Sigmoid colon (tissue), 6 donors: ENCODE measurements at regions not wholly inside any gene's neighbourhood (a gene's known extent, or its start where the extent isn't known, plus 50 kb on each side); places are given as distances from the start of the nearest gene placed in this dataset.

Source experiments
- DNase-seq: peaks from one replicate; pipeline ENCODE4 v3.0.0-alpha.2; 2019
- H3K27ac ChIP-seq, 4 donors: fragments of 200-600 bp; sonication (generic); one replicate each; pipeline ENCODE4 v1.5.1; 2016 to 2019; ENCODE audit warnings: mild to moderate bottlenecking in 1 of 4
- H3K27me3 ChIP-seq, 3 donors: fragments of 200-600 bp; sonication (generic); one replicate each; pipeline ENCODE4 v1.5.1; 2019; ENCODE audit warnings: mild to moderate bottlenecking in 1 of 3
- H3K36me3 ChIP-seq, 4 donors: fragments of 200-600 bp; sonication (generic); one replicate each; pipeline ENCODE4 v1.5.1; 2016 to 2019
- H3K4me1 ChIP-seq, 4 donors: fragments of 200-600 bp; sonication (generic); one replicate each; pipeline ENCODE4 v1.5.1; 2017 to 2019
- H3K4me3 ChIP-seq, 4 donors: fragments of 200-600 bp; sonication (generic); one replicate each; pipeline ENCODE4 v1.5.1; 2017 to 2019; ENCODE audit warnings: mild to moderate bottlenecking in 2 of 4, moderate library complexity in 1 of 4
- H3K9me3 ChIP-seq, 4 donors: fragments of 200-600 bp in 3 of 4; sonication (generic) in 3 of 4; one replicate each; pipeline versions ENCODE4 v1.5.1 to v1.6.1; 2013 to 2019
- EP300 ChIP-seq, 4 donors: sonication (generic); formaldehyde crosslinking; IDR thresholded peaks; one replicate each; pipeline ENCODE4 v1.6.1; 2017; ENCODE audit warnings: antibody characterized with exemption in 4 of 4
- POLR2A ChIP-seq, 2 donors: fragments of 450-650 bp; IDR thresholded peaks; one replicate each; pipeline ENCODE4 v1.6.1; 2016; ENCODE audit warnings: antibody characterized with exemption in 2 of 2, mild to moderate bottlenecking in 2 of 2, moderate library complexity in 2 of 2
- POLR2AphosphoS5 ChIP-seq, 4 donors: sonication (generic); formaldehyde crosslinking; IDR thresholded peaks; one replicate each; pipeline ENCODE4 v1.6.1; 2017; ENCODE audit warnings: antibody characterized with exemption in 4 of 4
- WGBS, 2 donors: extraction: QIAGEN DNeasy Blood & Tissue Kit; methylation state at CpG; one replicate each; pipeline ENCODE4 v1.1.7; 2013; 5-methylcytosine and 5-hydroxymethylcytosine counted together
- intact Hi-C: fragments of 100-400 bp; cut with DNase I; formaldehyde crosslinking; loops from one replicate; pipeline ENCODE4 v1.15.1; 2023
- TF ChIP-seq, protein P1 (sequence below), 4 experiments: fragments of 450-650 bp in 3 of 4; fragments of 200-600 bp in 1 of 4; IDR thresholded peaks; one replicate each; pipeline ENCODE4 v1.5.1; 2016 to 2019; ENCODE audit warnings: antibody characterized with exemption in 4 of 4, mild to moderate bottlenecking in 3 of 4, moderate library complexity in 2 of 4
- donor health status: healthy with polysubstance abuse.
- donor health status: healthy.

DNA sequence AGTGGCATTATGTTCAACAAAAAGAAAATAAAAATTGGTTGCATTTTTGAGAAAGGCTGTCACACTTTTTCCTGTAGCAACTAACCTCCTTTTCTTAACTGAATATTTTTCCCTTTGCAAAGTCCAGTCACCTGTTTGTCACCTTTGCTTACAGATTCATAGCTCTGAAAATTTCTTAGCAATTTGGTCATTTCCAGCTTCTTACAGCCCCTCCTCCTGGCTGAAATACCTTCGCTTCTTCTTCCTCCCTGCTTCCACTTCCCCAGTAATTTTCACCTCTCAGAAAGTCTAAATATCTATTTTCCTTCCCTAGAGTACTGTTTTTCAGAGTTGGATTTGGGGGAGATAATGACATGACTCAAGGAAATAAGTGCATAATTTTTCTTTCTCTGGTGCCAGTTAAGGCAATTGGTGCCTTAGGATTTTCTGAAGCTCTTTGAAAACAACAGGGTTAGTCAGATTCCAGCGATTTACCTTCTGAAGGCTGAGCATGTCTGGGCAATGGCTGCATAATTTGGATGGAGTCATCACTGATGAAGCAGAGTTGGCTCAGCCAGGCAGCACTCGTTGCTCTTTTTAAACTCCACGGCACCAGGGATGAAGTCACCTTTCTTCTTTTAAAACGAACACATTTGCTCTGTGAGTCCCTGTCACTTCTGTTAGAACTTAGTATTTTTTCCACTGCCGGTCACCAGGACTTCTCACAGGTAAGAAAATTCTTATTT is 62.1 kb upstream of the AMOTL1 start:
- H3K4me3 ChIP-seq = no peak overlapping the region
- H3K27ac ChIP-seq = no peak overlapping the region
- H3K27me3 ChIP-seq = no peaks in the 10 kb centered on the region
- no peaks in the 10 kb centered on the region for H3K9me3 ChIP-seq
- no peak for DNase-seq
- intact Hi-C loops = no loop called here
- no peaks in the 10 kb centered on the region for H3K4me1 ChIP-seq
- no peaks in the 10 kb centered on the region for H3K36me3 ChIP-seq
- WGBS, 2 donors = 40 to 76% methylated on average over 6 of the region's 6 CpGs
- TF ChIP-seq POLR2AphosphoS5 (IDR thresholded peaks at IDR 0.05) = no peak
- no peak for TF ChIP-seq EP300 (IDR thresholded peaks at IDR 0.05)
- TF ChIP-seq, protein P1, sequence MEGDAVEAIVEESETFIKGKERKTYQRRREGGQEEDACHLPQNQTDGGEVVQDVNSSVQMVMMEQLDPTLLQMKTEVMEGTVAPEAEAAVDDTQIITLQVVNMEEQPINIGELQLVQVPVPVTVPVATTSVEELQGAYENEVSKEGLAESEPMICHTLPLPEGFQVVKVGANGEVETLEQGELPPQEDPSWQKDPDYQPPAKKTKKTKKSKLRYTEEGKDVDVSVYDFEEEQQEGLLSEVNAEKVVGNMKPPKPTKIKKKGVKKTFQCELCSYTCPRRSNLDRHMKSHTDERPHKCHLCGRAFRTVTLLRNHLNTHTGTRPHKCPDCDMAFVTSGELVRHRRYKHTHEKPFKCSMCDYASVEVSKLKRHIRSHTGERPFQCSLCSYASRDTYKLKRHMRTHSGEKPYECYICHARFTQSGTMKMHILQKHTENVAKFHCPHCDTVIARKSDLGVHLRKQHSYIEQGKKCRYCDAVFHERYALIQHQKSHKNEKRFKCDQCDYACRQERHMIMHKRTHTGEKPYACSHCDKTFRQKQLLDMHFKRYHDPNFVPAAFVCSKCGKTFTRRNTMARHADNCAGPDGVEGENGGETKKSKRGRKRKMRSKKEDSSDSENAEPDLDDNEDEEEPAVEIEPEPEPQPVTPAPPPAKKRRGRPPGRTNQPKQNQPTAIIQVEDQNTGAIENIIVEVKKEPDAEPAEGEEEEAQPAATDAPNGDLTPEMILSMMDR (IDR thresholded peaks at IDR 0.05) = no peak
- no peak for TF ChIP-seq POLR2A (IDR thresholded peaks at IDR 0.05)

- intact Hi-C loops = no loop called here
- Histone ChIP-seq H3K27ac (no peak overlapping the region), H3K9me3 (no peaks in the 10 kb centered on the region), H3K4me1 (no peaks in the 10 kb centered on the region), H3K4me3 (no peak overlapping the region), H3K27me3 (no peaks in the 10 kb centered on the region), H3K36me3 (no peaks in the 10 kb centered on the region)
- DNase-seq = no peak
- 28 to 76% methylated on average over 4 of the region's 4 CpGs for WGBS, 2 donors
- TF ChIP-seq POLR2A (IDR thresholded peaks at IDR 0.05) (no peak), EP300 (IDR thresholded peaks at IDR 0.05) (no peak), POLR2AphosphoS5 (IDR thresholded peaks at IDR 0.05) (no peak)
- TF ChIP-seq, protein P1 (IDR thresholded peaks at IDR 0.05) = no peak
These were observed 60.0 kb upstream of the AMOTL1 start for GRCh38 chr11:94708176-94708575.

GRCh38 chr11:94708642-94709041 is 59.5 kb upstream of the AMOTL1 start:
- no peaks in the 10 kb centered on the region for H3K36me3 ChIP-seq
- 14 to 50% methylated on average over 4 of the region's 4 CpGs for WGBS, 2 donors
- H3K27me3 ChIP-seq = no peaks in the 10 kb centered on the region
- H3K4me1 ChIP-seq = no peaks in the 10 kb centered on the region
- TF ChIP-seq POLR2AphosphoS5 (IDR thresholded peaks at IDR 0.05) (no peak), EP300 (IDR thresholded peaks at IDR 0.05) (no peak), POLR2A (IDR thresholded peaks at IDR 0.05) (no peak)
- TF ChIP-seq, protein P1 (IDR thresholded peaks at IDR 0.05) = no peak
- intact Hi-C loops = no loop called here
- no peak for DNase-seq
- H3K9me3 ChIP-seq = no peaks in the 10 kb centered on the region
- H3K27ac ChIP-seq = no peak overlapping the region
- H3K4me3 ChIP-seq = no peak overlapping the region

DNA sequence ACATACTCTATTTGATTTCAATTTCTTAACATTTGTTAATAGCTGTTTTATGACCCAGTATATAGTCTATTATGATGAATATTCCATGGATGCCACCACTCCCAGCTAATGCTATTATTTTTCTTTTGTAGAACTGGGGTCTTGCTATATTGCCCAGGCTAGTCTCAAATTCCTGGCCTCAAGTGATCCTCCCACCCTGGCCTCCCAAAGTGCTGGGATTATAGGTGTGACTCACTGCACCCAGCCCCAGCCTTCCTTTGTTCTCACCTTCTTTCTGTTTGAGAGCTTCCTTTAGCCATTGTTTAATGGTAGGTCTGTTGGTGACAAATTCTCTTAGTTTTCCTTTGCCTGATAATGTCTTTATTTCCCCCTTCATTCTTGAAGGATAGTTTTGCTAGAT is 52.9 kb upstream of the AMOTL1 start:
- Histone ChIP-seq H3K27ac (no peak overlapping the region), H3K4me3 (no peak overlapping the region), H3K4me1 (no peaks in the 10 kb centered on the region), H3K27me3 (no peaks in the 10 kb centered on the region), H3K9me3 (no peaks in the 10 kb centered on the region), H3K36me3 (no peaks in the 10 kb centered on the region)
- DNase-seq = no peak
- TF ChIP-seq, protein P1 (IDR thresholded peaks at IDR 0.05) = no peak
- TF ChIP-seq POLR2A (IDR thresholded peaks at IDR 0.05) (no peak), EP300 (IDR thresholded peaks at IDR 0.05) (no peak), POLR2AphosphoS5 (IDR thresholded peaks at IDR 0.05) (no peak)
- intact Hi-C loops = no loop called here

- intact Hi-C loops = no loop called here
- Histone ChIP-seq H3K4me3 (no peak overlapping the region), H3K27ac (no peak overlapping the region), H3K36me3 (no peaks in the 10 kb centered on the region), H3K27me3 (no peaks in the 10 kb centered on the region), H3K9me3 (no peaks in the 10 kb centered on the region), H3K4me1 (no peaks in the 10 kb centered on the region)
- no peak for DNase-seq
- TF ChIP-seq, protein P1 (IDR thresholded peaks at IDR 0.05) = no peak
- TF ChIP-seq EP300 (IDR thresholded peaks at IDR 0.05) (no peak), POLR2AphosphoS5 (IDR thresholded peaks at IDR 0.05) (no peak), POLR2A (IDR thresholded peaks at IDR 0.05) (no peak)
These were observed 50.5 kb upstream of the AMOTL1 start for GRCh38 chr11:94717667-94718066.
